Calu3 (cell line): ENCODE measurements at regions not wholly inside any gene's neighbourhood (a gene's known extent, or its start where the extent isn't known, plus 50 kb on each side); places are given as distances from the start of the nearest gene placed in this dataset.
"Not testable (repeated sequence)": the region's sequence is repeated elsewhere in the genome, so short reads cannot be mapped to it uniquely, and the experiment has no call there.

Source experiments
- BruUV-seq: library from RNA; stranded (reverse); fragments of 400-500 nt; replicated peaks from 2 replicates; lab custom pipeline; 2021; lab: Mats Ljungman, UMichigan
- CTCF ChIA-PET: fragments of 300-600 bp; sonication (Branson Sonifier 250); formaldehyde crosslinking; loops from one replicate; lab custom pipeline; 2022; ENCODE audit warnings: antibody characterized with exemption; lab: Charles Lee
- DNase-seq: peaks from one replicate; pipeline ENCODE4 v3.0.0; 2022
- H3K27ac Mint-ChIP-seq: one replicate; pipeline ENCODE4 v1.8.0; 2022; ENCODE audit warnings: mixed read lengths; ENCODE audit not compliant: unreplicated experiment
- H3K27me3 Mint-ChIP-seq: one replicate; pipeline ENCODE4 v1.8.0; 2022; ENCODE audit warnings: mixed read lengths; ENCODE audit not compliant: unreplicated experiment
- H3K36me3 Mint-ChIP-seq: one replicate; pipeline ENCODE4 v1.8.0; 2022; ENCODE audit warnings: mild to moderate bottlenecking, moderate library complexity, mixed read lengths; ENCODE audit not compliant: insufficient read depth, unreplicated experiment
- H3K4me1 Mint-ChIP-seq: one replicate; pipeline ENCODE4 v1.8.0; 2022; ENCODE audit warnings: mild to moderate bottlenecking, low read depth, mixed read lengths; ENCODE audit not compliant: unreplicated experiment
- H3K4me3 Mint-ChIP-seq: one replicate; pipeline ENCODE4 v1.8.0; 2022; ENCODE audit warnings: mild to moderate bottlenecking, low read depth, moderate library complexity, mixed read lengths; ENCODE audit not compliant: unreplicated experiment
- H3K9me3 Mint-ChIP-seq: one replicate; pipeline ENCODE4 v1.8.0; 2022; ENCODE audit warnings: low read depth, mixed read lengths; ENCODE audit not compliant: unreplicated experiment
- CTCF ChIP-seq: fragments of 200-600 bp; IDR thresholded peaks from one replicate; pipeline ENCODE4 v1.8.0; 2022; ENCODE audit warnings: antibody characterized with exemption; ENCODE audit not compliant: unreplicated experiment
- intact Hi-C: fragments of 100-400 bp; cut with micrococcal nuclease; formaldehyde crosslinking; loops from one replicate; pipeline ENCODE4 v1.10.0; 2022; ENCODE audit not compliant: unreplicated experiment

- CTCF ChIA-PET = no interaction called here
- intact Hi-C loops = no loop called here
- Mint-ChIP-seq H3K9me3 (no peaks in the 10 kb centered on the region), H3K4me3 (no peak overlapping the region), H3K27ac (no peak overlapping the region), H3K4me1 (peaks cover 8% of the 10 kb centered on the region), H3K27me3 (no peaks in the 10 kb centered on the region), H3K36me3 (no peaks in the 10 kb centered on the region)
- BruUV-seq = no TSS peak
- DNase-seq = no peak
- TF ChIP-seq CTCF = no peak
Observed at GRCh38 chr14:106788534-106788933, 1262.2 kb downstream of the TMEM121 start.

GRCh38 chr14:106789318-106789717 lies 1262.9 kb downstream of the TMEM121 start:
- TF ChIP-seq CTCF = no peak
- Mint-ChIP-seq H3K4me3 (no peak overlapping the region), H3K4me1 (peaks cover 8% of the 10 kb centered on the region), H3K36me3 (no peaks in the 10 kb centered on the region), H3K27me3 (peaks cover 5% of the 10 kb centered on the region), H3K9me3 (no peaks in the 10 kb centered on the region), H3K27ac (no peak overlapping the region)
- no peak for DNase-seq
- BruUV-seq = no TSS peak
- intact Hi-C loops = no loop called here
- CTCF ChIA-PET = interaction anchor here (2.4 kb wide), 1 partner anchor 83 kb away, joined by 10 read pairs; no protein-coding TSS in a partner anchor

- peak; percentile 92 for DNase-seq
- intact Hi-C loops = loop anchor here (2.0 to 5.0 kb wide), 2 partner anchors 24 to 52 kb away; no protein-coding TSS in a partner anchor
- no peaks in the 10 kb centered on the region for H3K36me3 Mint-ChIP-seq
Observed at GRCh38 chr14:106790189-106791036, 1264.0 kb downstream of the TMEM121 start.

DNA sequence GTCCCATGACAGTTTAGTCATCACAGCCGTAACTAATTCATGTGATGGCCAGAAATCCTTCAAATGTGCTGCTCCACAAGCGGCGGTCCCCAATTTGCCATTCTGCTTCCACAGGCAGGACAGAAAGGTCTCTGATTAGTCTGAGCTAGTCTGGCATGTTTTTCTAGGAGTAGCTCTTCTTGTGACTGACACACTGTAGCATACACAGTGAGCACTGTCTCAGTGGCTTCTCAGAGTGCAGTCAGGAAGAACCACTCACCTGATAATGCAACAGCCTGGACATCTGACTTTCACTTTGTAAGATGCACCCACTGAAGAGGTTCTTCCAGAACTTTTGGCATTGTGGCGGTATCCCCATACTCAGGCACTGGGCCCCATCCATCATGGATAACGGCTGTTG lies 1266.2 kb downstream of the TMEM121 start:
- H3K4me1 Mint-ChIP-seq = peaks cover 8% of the 10 kb centered on the region
- intact Hi-C loops = loop anchor here (5.0 kb wide), 1 partner anchor 50 kb away; no protein-coding TSS in a partner anchor
- BruUV-seq = no TSS peak
- peaks cover 9% of the 10 kb centered on the region for H3K27me3 Mint-ChIP-seq
- CTCF ChIA-PET = no interaction called here
- no peak for DNase-seq
- H3K9me3 Mint-ChIP-seq = no peaks in the 10 kb centered on the region
- no peak overlapping the region for H3K4me3 Mint-ChIP-seq
- H3K27ac Mint-ChIP-seq = no peak overlapping the region
- no peak for TF ChIP-seq CTCF
- H3K36me3 Mint-ChIP-seq = no peaks in the 10 kb centered on the region

More at GRCh38 chr14:106790189-106791036, 1264.0 kb downstream of the TMEM121 start:
- H3K9me3 Mint-ChIP-seq = no peaks in the 10 kb centered on the region
- peaks cover 9% of the 10 kb centered on the region for H3K27me3 Mint-ChIP-seq
- no peak overlapping the region for H3K27ac Mint-ChIP-seq
- no TSS peak for BruUV-seq
- peaks cover 8% of the 10 kb centered on the region for H3K4me1 Mint-ChIP-seq
- H3K4me3 Mint-ChIP-seq = no peak overlapping the region
- CTCF ChIA-PET = interaction anchor here (0.7 to 2.4 kb wide), 2 partner anchors 52 to 82 kb away, joined by 3 to 10 read pairs; no protein-coding TSS in a partner anchor
- TF ChIP-seq CTCF = peak; percentile 90

- peaks cover 29% of the 10 kb centered on the region for H3K27me3 Mint-ChIP-seq
- intact Hi-C loops, CTCF ChIA-PET, H3K9me3 Mint-ChIP-seq, H3K27ac Mint-ChIP-seq, H3K36me3 Mint-ChIP-seq, H3K4me1 Mint-ChIP-seq, H3K4me3 Mint-ChIP-seq, DNase-seq, BruUV-seq: not testable (repeated sequence)
Observed at GRCh38 chr14:106798166-106798565, 1271.8 kb downstream of the TMEM121 start.
